ENCODE measurements at regions not wholly inside any gene's neighbourhood (a gene's known extent, or its start where the extent isn't known, plus 50 kb on each side); places are given as distances from the start of the nearest gene placed in this dataset.

GRCh38 chr20:60064554-60065196, 106.5 kb downstream of the CDH26 start:
- in situ Hi-C loops (cut with MboI; ENCODE audit: low sequenced_read_pairs): loop anchor here (25.0 kb wide), 1 partner anchor 123 kb away; no protein-coding TSS in a partner anchor

GRCh38 chr20:60065741-60066437, 107.7 kb downstream of the CDH26 start:
- in situ Hi-C loops (cut with MboI; ENCODE audit: low sequenced_read_pairs): loop anchor here (25.0 kb wide), 1 partner anchor 121 kb away; no protein-coding TSS in a partner anchor

GRCh38 chr20:60066438-60066823, 108.2 kb downstream of the CDH26 start:
- in situ Hi-C loops (cut with MboI; ENCODE audit: low sequenced_read_pairs): loop anchor here (25.0 kb wide), 1 partner anchor 121 kb away; no protein-coding TSS in a partner anchor

DNA sequence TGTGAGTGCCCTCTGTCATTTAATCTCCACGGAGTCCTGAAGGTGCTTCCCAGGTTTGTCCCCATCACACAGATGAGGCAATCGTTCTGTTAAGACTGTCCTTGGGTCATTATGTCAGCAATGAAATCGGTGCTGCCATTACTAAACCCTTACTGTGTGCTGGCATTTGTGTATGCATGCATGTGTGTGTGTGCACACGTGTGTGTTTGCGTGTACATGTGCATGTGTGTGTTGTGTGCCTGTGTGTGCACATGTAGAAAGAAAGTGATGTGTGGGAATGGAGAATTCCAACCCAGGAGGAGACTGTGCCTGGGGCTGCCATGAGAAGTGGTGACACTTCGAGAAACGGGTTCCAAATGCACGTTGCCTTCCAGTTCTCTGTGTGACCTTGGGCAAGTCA, 110.3 kb downstream of the CDH26 start:
- in situ Hi-C loops (cut with MboI; ENCODE audit: low sequenced_read_pairs): loop anchor here (25.0 kb wide), 1 partner anchor 119 kb away; no protein-coding TSS in a partner anchor

- in situ Hi-C loops (cut with MboI; ENCODE audit: low sequenced_read_pairs): loop anchor here (25.0 kb wide), 1 partner anchor 118 kb away; no protein-coding TSS in a partner anchor
Measured at GRCh38 chr20:60069656-60070055, 111.4 kb downstream of the CDH26 start.

- in situ Hi-C loops (cut with MboI; ENCODE audit: low sequenced_read_pairs): loop anchor here (25.0 kb wide), 1 partner anchor 117 kb away; no protein-coding TSS in a partner anchor
Measured at GRCh38 chr20:60070791-60071190, 112.6 kb downstream of the CDH26 start.

DNA sequence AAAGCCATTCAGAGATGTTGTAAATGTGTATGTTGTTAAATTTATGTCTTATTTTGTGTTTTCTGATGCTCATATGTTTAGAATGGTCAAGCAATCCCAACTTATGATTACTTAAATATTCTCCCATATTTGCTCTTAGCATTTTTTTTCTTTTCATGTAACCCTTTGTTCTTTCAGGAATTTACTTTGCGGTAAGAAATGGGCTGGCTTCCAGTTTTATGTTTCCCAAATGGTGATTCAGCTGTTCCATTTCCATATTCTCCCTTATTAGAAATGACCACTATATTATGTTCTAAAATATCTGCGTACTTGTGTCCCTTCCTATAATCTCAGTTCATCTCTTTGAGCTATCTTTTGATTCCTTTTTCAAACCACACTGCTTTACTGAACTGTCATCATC, 113.7 kb downstream of the CDH26 start:
- in situ Hi-C loops (cut with MboI; ENCODE audit: low sequenced_read_pairs): loop anchor here (25.0 kb wide), 1 partner anchor 115 kb away; no protein-coding TSS in a partner anchor

DNA sequence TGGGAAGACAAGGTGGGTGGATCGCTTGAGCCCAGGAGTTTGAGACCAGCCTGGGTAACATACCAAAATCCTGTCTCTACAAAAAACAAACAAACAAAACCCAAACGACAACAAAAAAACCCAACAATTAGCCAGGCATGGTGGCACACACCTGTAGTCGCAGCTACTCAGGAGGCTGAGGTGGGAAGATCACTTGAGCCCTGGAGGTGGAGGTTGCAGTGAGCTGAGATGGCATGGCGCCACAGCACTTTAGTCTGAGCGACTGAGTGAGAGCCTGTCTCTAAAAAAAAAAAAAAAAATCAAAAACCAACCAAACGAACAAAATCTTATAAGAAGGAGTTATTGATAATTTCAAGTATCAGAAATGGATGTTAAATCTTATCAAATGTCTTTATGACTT, 114.9 kb downstream of the CDH26 start:
- in situ Hi-C loops (cut with MboI; ENCODE audit: low sequenced_read_pairs): loop anchor here (25.0 kb wide), 1 partner anchor 114 kb away; no protein-coding TSS in a partner anchor

DNA sequence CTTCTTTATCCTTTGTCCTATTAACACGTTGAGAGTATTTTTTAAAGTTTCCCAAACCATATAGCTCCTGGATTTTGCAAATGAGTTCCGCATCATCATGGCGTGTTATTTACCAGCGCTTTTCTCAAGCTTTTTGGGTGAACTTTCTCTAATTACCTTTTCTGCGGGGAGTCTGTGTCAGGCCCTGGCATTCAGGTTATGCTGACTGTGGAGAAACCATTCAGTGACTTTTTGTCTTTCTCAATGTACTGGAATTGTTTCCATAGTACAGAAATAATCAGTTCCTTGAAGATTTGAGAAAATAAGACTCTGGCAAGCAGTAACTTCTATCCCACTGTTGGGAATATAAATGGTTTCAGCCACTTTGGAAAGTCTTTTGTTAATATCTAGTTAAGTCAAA, 115.3 kb downstream of the CDH26 start:
- in situ Hi-C loops (cut with MboI; ENCODE audit: low sequenced_read_pairs): loop anchor here (25.0 kb wide), 1 partner anchor 114 kb away; no protein-coding TSS in a partner anchor

DNA sequence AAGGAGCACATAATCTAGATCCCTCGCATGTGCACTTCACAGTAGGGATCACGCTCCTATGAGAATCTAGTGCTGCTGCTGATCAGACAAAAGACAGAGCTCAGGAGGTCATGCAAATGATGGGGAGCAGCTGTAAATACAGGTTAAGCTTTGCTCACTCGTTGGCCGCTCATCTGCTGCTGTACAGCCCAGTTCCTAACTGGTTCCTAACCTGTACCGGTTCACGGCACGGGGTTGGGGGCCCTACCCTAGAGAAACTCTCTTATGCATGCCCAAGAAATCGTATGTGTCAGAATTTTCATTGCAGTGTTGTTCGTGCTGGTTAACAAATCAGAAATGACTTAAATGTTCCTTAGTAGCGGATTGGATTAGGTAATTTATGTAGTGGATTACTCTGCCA, 116.1 kb downstream of the CDH26 start:
- in situ Hi-C loops (cut with MboI; ENCODE audit: low sequenced_read_pairs): loop anchor here (25.0 kb wide), 1 partner anchor 113 kb away; no protein-coding TSS in a partner anchor

- in situ Hi-C loops (cut with MboI; ENCODE audit: low sequenced_read_pairs): no loop called here
Measured at GRCh38 chr20:60078351-60079250, 120.4 kb downstream of the CDH26 start.

- in situ Hi-C loops (cut with MboI; ENCODE audit: low sequenced_read_pairs): no loop called here
Measured at GRCh38 chr20:60080401-60080800, 122.2 kb downstream of the CDH26 start.

- in situ Hi-C loops (cut with MboI; ENCODE audit: low sequenced_read_pairs): no loop called here
Measured at GRCh38 chr20:60085551-60086132, 127.4 kb downstream of the CDH26 start.

GRCh38 chr20:60086821-60087562, 128.8 kb downstream of the CDH26 start:
- in situ Hi-C loops (cut with MboI; ENCODE audit: low sequenced_read_pairs): no loop called here

- in situ Hi-C loops (cut with MboI; ENCODE audit: low sequenced_read_pairs): no loop called here
Measured at GRCh38 chr20:60087563-60088105, 129.4 kb downstream of the CDH26 start.

GRCh38 chr20:60088236-60088635, 130.0 kb downstream of the CDH26 start:
- in situ Hi-C loops (cut with MboI; ENCODE audit: low sequenced_read_pairs): no loop called here

GRCh38 chr20:60090631-60091030, 132.4 kb downstream of the CDH26 start:
- in situ Hi-C loops (cut with MboI; ENCODE audit: low sequenced_read_pairs): no loop called here

- in situ Hi-C loops (cut with MboI; ENCODE audit: low sequenced_read_pairs): no loop called here
Measured at GRCh38 chr20:60091305-60091704, 133.1 kb downstream of the CDH26 start.

DNA sequence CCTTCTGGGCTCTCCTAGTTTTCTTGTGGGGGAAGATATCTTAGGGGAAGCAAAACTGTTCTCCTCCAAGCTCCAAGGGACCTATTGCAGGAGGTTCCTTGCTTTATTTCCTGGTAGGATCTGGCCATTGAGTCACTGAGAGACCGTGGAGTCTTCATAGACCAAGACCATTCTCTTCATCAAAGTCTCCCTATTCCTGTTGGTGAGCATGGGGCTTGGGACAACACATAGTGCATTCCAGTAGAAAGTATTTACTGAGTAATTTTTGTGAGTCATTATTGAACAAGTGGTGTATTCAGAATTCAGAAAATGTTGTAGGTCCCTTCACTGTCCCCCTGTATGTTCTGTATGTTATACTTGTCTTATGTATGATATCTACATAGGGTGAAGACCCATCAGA, 133.6 kb downstream of the CDH26 start:
- in situ Hi-C loops (cut with MboI; ENCODE audit: low sequenced_read_pairs): no loop called here

DNA sequence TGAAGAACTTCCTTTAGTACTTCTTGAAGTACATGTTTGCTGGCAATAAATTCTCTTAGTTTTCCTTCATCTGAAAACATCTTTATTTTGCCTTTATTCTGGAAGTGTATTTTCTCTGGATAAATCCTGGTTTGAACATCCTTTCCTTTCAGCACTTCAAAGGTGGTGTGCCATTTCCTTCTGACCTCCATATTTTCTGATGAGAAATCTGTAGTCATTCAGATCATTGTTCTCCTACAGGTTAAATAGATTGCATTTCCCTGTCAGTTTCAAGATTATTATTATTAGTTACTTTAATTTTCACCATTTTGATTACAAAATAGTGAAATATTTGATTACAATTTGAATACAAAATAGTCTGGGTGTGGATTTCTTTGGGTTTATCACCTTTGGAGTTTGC, 134.5 kb downstream of the CDH26 start:
- in situ Hi-C loops (cut with MboI; ENCODE audit: low sequenced_read_pairs): no loop called here
